Lung (tissue), 11 donors: ENCODE measurements at regions not wholly inside any gene's neighbourhood (a gene's known extent, or its start where the extent isn't known, plus 50 kb on each side); places are given as distances from the start of the nearest gene placed in this dataset.
"Not testable (repeated sequence)": the region's sequence is repeated elsewhere in the genome, so short reads cannot be mapped to it uniquely, and the experiment has no call there.

ENCODE experiments used
- ATAC-seq: fragments of 200-7000 bp; cut with Tn5 transposase; one replicate; pipeline ENCODE4 v1.9.1; 2020; ENCODE audit warnings: moderate number of reproducible peaks; ENCODE audit not compliant: insufficient read depth, low FRiP score
- DNase-seq, 3 donors: peaks; one replicate each; pipeline ENCODE4 v3.0.0-alpha.2; 2013 to 2017
- H3K27ac ChIP-seq, 2 donors: one replicate each; pipeline ENCODE4 v1.5.1; 2013; ENCODE audit warnings: mild to moderate bottlenecking in 2 of 2, moderate library complexity in 2 of 2, control low read depth in 1 of 2, inconsistent platforms in 1 of 2, low read depth in 1 of 2, low read length in 1 of 2
- H3K27me3 ChIP-seq, 3 donors: one replicate each; pipeline ENCODE4 v1.5.1; 2013; ENCODE audit warnings: low read length in 2 of 3; ENCODE audit not compliant: control insufficient read depth in 3 of 3, insufficient read depth in 3 of 3
- H3K36me3 ChIP-seq, 4 donors: one replicate each; pipeline ENCODE4 v1.5.1; 2013; ENCODE audit warnings: low read length in 4 of 4, mild to moderate bottlenecking in 1 of 4, moderate library complexity in 1 of 4; ENCODE audit not compliant: control insufficient read depth in 4 of 4, insufficient read depth in 4 of 4
- H3K4me1 ChIP-seq, 5 donors: one replicate each; pipeline ENCODE4 v1.5.1; 2013; ENCODE audit warnings: low read length in 5 of 5, mild to moderate bottlenecking in 2 of 5, moderate library complexity in 1 of 5; ENCODE audit not compliant: control insufficient read depth in 5 of 5, insufficient read depth in 5 of 5
- H3K4me3 ChIP-seq: one replicate; pipeline ENCODE4 v1.5.1; 2013; ENCODE audit warnings: mild to moderate bottlenecking, control low read depth, moderate library complexity
- H3K9ac ChIP-seq, 2 donors: one replicate each; pipeline ENCODE4 v1.5.1; 2013; ENCODE audit warnings: low read length in 2 of 2, control low read depth in 1 of 2; ENCODE audit not compliant: insufficient read depth in 1 of 2
- H3K9me3 ChIP-seq, 4 donors: one replicate each; pipeline ENCODE4 v1.5.1; 2013; ENCODE audit warnings: low read length in 3 of 4, mild to moderate bottlenecking in 1 of 4, moderate library complexity in 1 of 4; ENCODE audit not compliant: control insufficient read depth in 4 of 4, insufficient read depth in 3 of 4
- WGBS, 2 donors: extraction: QIAGEN DNeasy Blood & Tissue Kit; methylation state at CpG; one replicate each; pipeline ENCODE4 v1.1.7; 2013; 5-methylcytosine and 5-hydroxymethylcytosine counted together
- TF ChIP-seq, protein P1 (sequence below): IDR thresholded peaks from 2 replicates; pipeline ENCODE4 v1.5.1; 2012; ENCODE audit warnings: mild to moderate bottlenecking; ENCODE audit errors: control extremely low read depth, extremely low read depth
- donor health status: control.
- donor health status: control.
- donor health status: Bipolar disorder and iron deficiency.
- donor health status: healthy.
- donor health status: DM: yes; HTN: yes; CAD: no.

- TF ChIP-seq, protein P1, sequence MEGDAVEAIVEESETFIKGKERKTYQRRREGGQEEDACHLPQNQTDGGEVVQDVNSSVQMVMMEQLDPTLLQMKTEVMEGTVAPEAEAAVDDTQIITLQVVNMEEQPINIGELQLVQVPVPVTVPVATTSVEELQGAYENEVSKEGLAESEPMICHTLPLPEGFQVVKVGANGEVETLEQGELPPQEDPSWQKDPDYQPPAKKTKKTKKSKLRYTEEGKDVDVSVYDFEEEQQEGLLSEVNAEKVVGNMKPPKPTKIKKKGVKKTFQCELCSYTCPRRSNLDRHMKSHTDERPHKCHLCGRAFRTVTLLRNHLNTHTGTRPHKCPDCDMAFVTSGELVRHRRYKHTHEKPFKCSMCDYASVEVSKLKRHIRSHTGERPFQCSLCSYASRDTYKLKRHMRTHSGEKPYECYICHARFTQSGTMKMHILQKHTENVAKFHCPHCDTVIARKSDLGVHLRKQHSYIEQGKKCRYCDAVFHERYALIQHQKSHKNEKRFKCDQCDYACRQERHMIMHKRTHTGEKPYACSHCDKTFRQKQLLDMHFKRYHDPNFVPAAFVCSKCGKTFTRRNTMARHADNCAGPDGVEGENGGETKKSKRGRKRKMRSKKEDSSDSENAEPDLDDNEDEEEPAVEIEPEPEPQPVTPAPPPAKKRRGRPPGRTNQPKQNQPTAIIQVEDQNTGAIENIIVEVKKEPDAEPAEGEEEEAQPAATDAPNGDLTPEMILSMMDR, result no peak
- DNase-seq (no peak), ATAC-seq (no peak)
- no peak overlapping the region for H3K9ac ChIP-seq
- no peak overlapping the region for H3K4me3 ChIP-seq
- WGBS, 2 donors, result 70 to 75% methylated on average over 3 of the region's 3 CpGs
- peaks cover 0 to 5% (median 0%) of the 10 kb centered on the region in 4 donors for H3K9me3 ChIP-seq
- no peaks in the 10 kb centered on the region for H3K27me3 ChIP-seq
- H3K4me1 ChIP-seq, result no peaks in the 10 kb centered on the region
- no peak overlapping the region for H3K27ac ChIP-seq
- H3K36me3 ChIP-seq, result no peaks in the 10 kb centered on the region
Measured at GRCh38 chr7:84900215-84900614, 286.6 kb downstream of the SEMA3D start.

DNA sequence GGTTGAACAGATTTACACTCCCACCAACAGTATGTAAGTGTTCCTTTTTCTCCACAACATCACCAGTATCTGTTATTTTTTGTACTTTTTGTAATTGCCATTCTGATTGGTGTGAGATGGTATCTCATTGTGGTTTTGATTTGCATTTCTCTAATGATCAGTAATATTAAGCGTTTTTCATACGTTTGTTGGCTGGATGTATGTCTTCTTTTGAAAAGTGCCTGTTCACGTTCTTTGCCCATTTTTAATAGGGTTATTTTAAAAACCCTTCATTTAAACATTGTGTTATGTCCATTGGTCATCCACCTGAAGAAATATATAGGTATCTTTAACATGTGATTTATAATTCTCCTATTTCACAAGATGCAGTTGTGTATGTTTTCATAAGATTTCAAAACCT is 291.3 kb downstream of the SEMA3D start:
- no peaks in the 10 kb centered on the region for H3K36me3 ChIP-seq
- TF ChIP-seq, protein P1, result no peak
- no peaks in the 10 kb centered on the region for H3K27me3 ChIP-seq
- ATAC-seq (no peak), DNase-seq (no peak)
- no peak overlapping the region for H3K4me3 ChIP-seq
- no peaks in the 10 kb centered on the region for H3K4me1 ChIP-seq
- H3K9ac ChIP-seq, result no peak overlapping the region
- H3K9me3 ChIP-seq, result peaks cover 0 to 5% (median 0%) of the 10 kb centered on the region in 4 donors
- no peak overlapping the region for H3K27ac ChIP-seq
- 86 to 93% methylated on average over 3 of the region's 3 CpGs for WGBS, 2 donors

GRCh38 chr7:84883570-84883969 is 303.3 kb downstream of the SEMA3D start:
- DNase-seq, H3K27ac ChIP-seq: not testable (repeated sequence)
- WGBS, 2 donors, result 90 to 94% methylated on average over 1 of the region's 1 CpG

DNA sequence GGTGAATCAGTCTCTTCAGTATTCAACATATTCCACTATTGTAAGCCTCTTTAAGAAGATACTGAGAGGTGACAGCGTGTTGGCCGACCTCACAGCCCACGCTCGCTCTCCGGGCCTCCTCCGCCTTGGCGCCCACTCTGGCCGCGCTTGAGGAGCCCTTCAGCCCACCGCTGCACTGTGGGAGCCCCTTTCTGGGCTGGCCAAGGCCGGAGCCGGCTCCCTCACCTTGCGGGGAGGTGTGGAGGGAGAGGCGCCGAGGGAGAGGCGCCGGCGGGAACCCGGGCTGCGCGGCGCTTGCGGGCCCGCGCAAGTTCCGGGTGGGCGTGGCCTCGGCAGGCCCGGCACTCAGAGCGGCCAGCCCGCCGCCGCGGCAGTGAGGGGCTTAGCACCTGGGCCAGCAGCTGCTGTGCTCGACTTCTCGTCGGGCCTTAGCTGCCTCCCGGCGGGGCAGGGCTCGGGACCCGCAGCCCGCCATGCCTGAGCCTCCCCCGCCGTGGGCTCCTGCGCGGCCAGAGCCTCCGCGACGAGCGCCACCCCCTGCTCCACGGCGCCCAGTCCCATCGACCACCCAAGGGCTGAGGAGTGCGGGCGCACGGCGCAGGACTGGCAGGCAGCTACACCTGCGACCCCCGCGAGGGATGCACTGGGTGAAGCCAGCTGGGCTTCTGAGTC is 306.4 kb downstream of the SEMA3D start:
- not testable (repeated sequence) for H3K36me3 ChIP-seq, H3K27me3 ChIP-seq, DNase-seq, ATAC-seq, H3K27ac ChIP-seq, H3K9ac ChIP-seq, H3K9me3 ChIP-seq, H3K4me1 ChIP-seq, H3K4me3 ChIP-seq
- 97 to 99% methylated on average over 59 to 60 of the region's 60 CpGs for WGBS, 2 donors

More at GRCh38 chr7:84883570-84883969, 303.3 kb downstream of the SEMA3D start:
- H3K9ac ChIP-seq, H3K36me3 ChIP-seq, ATAC-seq, H3K4me1 ChIP-seq, H3K4me3 ChIP-seq, H3K27me3 ChIP-seq, H3K9me3 ChIP-seq: not testable (repeated sequence)
